GM12878 (cell line): ENCODE measurements at regions not wholly inside any gene's neighbourhood (a gene's known extent, or its start where the extent isn't known, plus 50 kb on each side); places are given as distances from the start of the nearest gene placed in this dataset.

ENCODE experiments used
- ATAC-seq: fragments of 200-7000 bp; cut with Tn5 transposase; 3 replicates; pipeline ENCODE4 v1.9.1; 2020; ENCODE audit warnings: mild to moderate bottlenecking, moderate library complexity
- BruUV-seq: library from RNA; stranded (reverse); fragments of 400-500 nt; replicated peaks from 2 replicates; lab custom pipeline; 2021; lab: Mats Ljungman, UMichigan
- CTCF ChIA-PET: fragments of 300-600 bp; sonication (Branson Sonifier 250); formaldehyde crosslinking; extraction: SDS; loops from one replicate; lab custom pipeline; 2021; ENCODE audit warnings: inconsistent platforms; lab: Yijun Ruan, JAX
- POLR2A ChIA-PET: fragments of 350-600 bp; formaldehyde crosslinking; extraction: SDS; loops from one replicate; lab custom pipeline; 2021; ENCODE audit warnings: inconsistent platforms; lab: Charles Lee
- RAD21 ChIA-PET: fragments of 300-600 bp; sonication (Branson Sonifier 250); formaldehyde crosslinking; loops from one replicate; lab custom pipeline; 2023; ENCODE audit warnings: antibody characterized with exemption; ENCODE audit not compliant: unreplicated experiment; lab: Charles Lee
- SMC1A ChIA-PET: fragments of 300-600 bp; sonication (Branson Sonifier 250); formaldehyde crosslinking; loops from one replicate; lab custom pipeline; 2023; ENCODE audit not compliant: unreplicated experiment, uncharacterized antibody; lab: Charles Lee
- DNase-seq: peaks from one replicate; pipeline ENCODE4 v3.0.0-alpha.2; 2011; ENCODE audit warnings: low read depth, low spot score
- FAIRE-seq: peaks from 3 replicates; lab custom pipeline; 2011; peaks lifted over from hg19 to GRCh38; lab: Jason Lieb, UNC
- H2AFZ ChIP-seq: 2 replicates; pipeline ENCODE4 v1.6.0; 2011; ENCODE audit warnings: low read depth, low read length, control low read depth; ENCODE audit not compliant: control insufficient read depth
- H3K27ac ChIP-seq: 2 replicates; pipeline ENCODE4 v1.5.1; 2011; ENCODE audit warnings: control low read depth; ENCODE audit not compliant: control insufficient read depth, insufficient read depth
- H3K27me3 ChIP-seq, 2 experiments: replicated peaks in 1 of 2; 2 replicates each; pipeline versions ENCODE4 v1.6.0 to v1.6.1; 2011; ENCODE audit warnings: low read length in 1 of 2; ENCODE audit not compliant: control insufficient read depth in 2 of 2, insufficient read depth in 2 of 2
- H3K36me3 ChIP-seq, 2 experiments: 2 replicates each; pipeline ENCODE4 v1.5.1; 2011; ENCODE audit warnings: low read length in 1 of 2; ENCODE audit not compliant: control insufficient read depth in 2 of 2, insufficient read depth in 2 of 2
- H3K4me1 ChIP-seq: 2 replicates; pipeline ENCODE4 v1.6.1; 2011; ENCODE audit warnings: mild to moderate bottlenecking, low read length, moderate library complexity, mixed read lengths; ENCODE audit not compliant: control insufficient read depth, insufficient read depth
- H3K4me2 ChIP-seq: 2 replicates; pipeline ENCODE4 v1.6.0; 2011; ENCODE audit warnings: control low read depth; ENCODE audit not compliant: control insufficient read depth, insufficient read depth
- H3K4me3 ChIP-seq: fragments of 200-600 bp; sonication (generic); 2 replicates; pipeline ENCODE4 v1.5.1; 2016
- H3K79me2 ChIP-seq: 2 replicates; pipeline ENCODE4 v1.6.0; 2011; ENCODE audit warnings: low read length; ENCODE audit not compliant: control insufficient read depth, insufficient read depth
- H3K9ac ChIP-seq: 2 replicates; pipeline ENCODE4 v1.8.0; 2011; ENCODE audit warnings: low read length, control low read depth, mixed read lengths; ENCODE audit not compliant: control insufficient read depth, insufficient read depth
- H3K9me3 ChIP-seq: replicated peaks from 3 replicates; pipeline ENCODE4 v1.5.1; 2011; ENCODE audit warnings: mild to moderate bottlenecking, low read length; ENCODE audit not compliant: control insufficient read depth, insufficient read depth
- H4K20me1 ChIP-seq: 2 replicates; pipeline ENCODE4 v1.6.0; 2011; ENCODE audit not compliant: control insufficient read depth, insufficient read depth
- PKNOX1 ChIP-seq: fragments of 450-650 bp; IDR thresholded peaks from 2 replicates; pipeline ENCODE4 v1.6.1; 2016; ENCODE audit warnings: mild to moderate bottlenecking
- SP1 ChIP-seq: IDR thresholded peaks from one replicate; pipeline ENCODE4 v1.6.1; 2011; ENCODE audit warnings: low read depth, low read length
- WGBS: methylation state at CpG from one replicate; pipeline ENCODE4 v1.1.6; 2016; ENCODE audit warnings: low lambda C conversion rate; ENCODE audit not compliant: insufficient replicate concordance, insufficient coverage; ENCODE audit errors: missing lambda C conversion rate; 5-methylcytosine and 5-hydroxymethylcytosine counted together
- in situ Hi-C: fragments of 300-500 bp; cut with MboI; formaldehyde crosslinking; loops from 9 replicates; pipeline ENCODE4 v1.14.3; 2018; ENCODE audit warnings: mixed read lengths
- intact Hi-C: fragments of 100-400 bp; cut with micrococcal nuclease; formaldehyde crosslinking; loops from one replicate; pipeline ENCODE4 v1.14.2; 2022; ENCODE audit not compliant: unreplicated experiment

- Histone ChIP-seq H2AFZ (no peak overlapping the region), H3K4me2 (no peak overlapping the region), H3K79me2 (no peaks in the 10 kb centered on the region), H3K4me1 (no peaks in the 10 kb centered on the region; the same call in 1 of the 2 replicates), H3K27me3 (no peaks in the 10 kb centered on the region), H3K9ac (no peak overlapping the region), H3K9me3 (no peaks in the 10 kb centered on the region; the same call in 2 of the 3 replicates), H3K36me3 (no peaks in the 10 kb centered on the region), H3K4me3 (no peak overlapping the region), H3K27ac (no peak overlapping the region), H4K20me1 (no peaks in the 10 kb centered on the region)
- in situ Hi-C loops (no loop called here), intact Hi-C loops (no loop called here)
- ChIA-PET RAD21 (no interaction called here), SMC1A (interaction anchor here (0.8 to 1.2 kb wide), 2 partner anchors 16 to 142 kb away, joined by 3 read pairs; no protein-coding TSS in a partner anchor), POLR2A (no interaction called here), CTCF (interaction anchor here (1.2 kb wide), 1 partner anchor 112 kb away, joined by 4 read pairs; no protein-coding TSS in a partner anchor)
- 93% methylated on average over 1 of the region's 1 CpG for WGBS
- FAIRE-seq (no peak), ATAC-seq (no peak), DNase-seq (no peak)
- TF ChIP-seq PKNOX1 = no peak
- no peak for TF ChIP-seq SP1
- BruUV-seq = no TSS peak
These were observed 50.3 kb upstream of the MYEOV start for GRCh38 chr11:69243496-69244200.
